SK-N-SH (cell line): ENCODE measurements at regions not wholly inside any gene's neighbourhood (a gene's known extent, or its start where the extent isn't known, plus 50 kb on each side); places are given as distances from the start of the nearest gene placed in this dataset.

Source experiments
- TF ChIP-seq, protein P1 (sequence below): fragments of 200-600 bp; sonication (generic); IDR thresholded peaks from 2 replicates; pipeline ENCODE4 v1.6.1; 2017; ENCODE audit warnings: antibody characterized with exemption, mild to moderate bottlenecking, moderate library complexity
- TF ChIP-seq, protein P2 (sequence below): IDR thresholded peaks from 2 replicates; pipeline ENCODE4 v1.6.1; 2012; ENCODE audit warnings: mild to moderate bottlenecking, low read depth, low read length, moderate library complexity
- TF ChIP-seq, protein P3 (sequence below): fragments of 150-350 bp; IDR thresholded peaks from 2 replicates; pipeline ENCODE4 v1.6.1; 2017; ENCODE audit warnings: antibody characterized with exemption, low read length, low read depth, borderline replicate concordance

DNA sequence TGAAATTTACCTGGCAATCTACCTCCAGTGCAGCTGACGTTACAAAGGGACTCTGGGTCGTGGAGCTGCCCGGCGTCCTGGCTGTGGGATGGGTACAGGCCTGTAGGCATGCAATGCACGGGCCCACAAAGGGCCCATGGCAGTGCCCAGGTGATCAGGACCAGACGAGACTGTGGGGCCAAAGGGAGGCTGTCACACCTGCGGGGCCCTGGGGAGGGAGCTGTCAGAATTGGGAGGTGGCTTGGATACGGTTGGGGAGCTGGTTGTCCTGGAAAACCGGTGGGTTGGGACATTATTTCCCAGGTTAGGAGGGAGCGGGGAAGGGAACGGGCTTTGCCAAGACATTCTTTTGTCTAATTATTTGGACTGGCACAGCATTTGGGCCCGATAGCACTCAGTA is 958.5 kb downstream of the BRD1 start:
- TF ChIP-seq, protein P1, sequence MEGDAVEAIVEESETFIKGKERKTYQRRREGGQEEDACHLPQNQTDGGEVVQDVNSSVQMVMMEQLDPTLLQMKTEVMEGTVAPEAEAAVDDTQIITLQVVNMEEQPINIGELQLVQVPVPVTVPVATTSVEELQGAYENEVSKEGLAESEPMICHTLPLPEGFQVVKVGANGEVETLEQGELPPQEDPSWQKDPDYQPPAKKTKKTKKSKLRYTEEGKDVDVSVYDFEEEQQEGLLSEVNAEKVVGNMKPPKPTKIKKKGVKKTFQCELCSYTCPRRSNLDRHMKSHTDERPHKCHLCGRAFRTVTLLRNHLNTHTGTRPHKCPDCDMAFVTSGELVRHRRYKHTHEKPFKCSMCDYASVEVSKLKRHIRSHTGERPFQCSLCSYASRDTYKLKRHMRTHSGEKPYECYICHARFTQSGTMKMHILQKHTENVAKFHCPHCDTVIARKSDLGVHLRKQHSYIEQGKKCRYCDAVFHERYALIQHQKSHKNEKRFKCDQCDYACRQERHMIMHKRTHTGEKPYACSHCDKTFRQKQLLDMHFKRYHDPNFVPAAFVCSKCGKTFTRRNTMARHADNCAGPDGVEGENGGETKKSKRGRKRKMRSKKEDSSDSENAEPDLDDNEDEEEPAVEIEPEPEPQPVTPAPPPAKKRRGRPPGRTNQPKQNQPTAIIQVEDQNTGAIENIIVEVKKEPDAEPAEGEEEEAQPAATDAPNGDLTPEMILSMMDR = no peak
- TF ChIP-seq, protein P2, sequence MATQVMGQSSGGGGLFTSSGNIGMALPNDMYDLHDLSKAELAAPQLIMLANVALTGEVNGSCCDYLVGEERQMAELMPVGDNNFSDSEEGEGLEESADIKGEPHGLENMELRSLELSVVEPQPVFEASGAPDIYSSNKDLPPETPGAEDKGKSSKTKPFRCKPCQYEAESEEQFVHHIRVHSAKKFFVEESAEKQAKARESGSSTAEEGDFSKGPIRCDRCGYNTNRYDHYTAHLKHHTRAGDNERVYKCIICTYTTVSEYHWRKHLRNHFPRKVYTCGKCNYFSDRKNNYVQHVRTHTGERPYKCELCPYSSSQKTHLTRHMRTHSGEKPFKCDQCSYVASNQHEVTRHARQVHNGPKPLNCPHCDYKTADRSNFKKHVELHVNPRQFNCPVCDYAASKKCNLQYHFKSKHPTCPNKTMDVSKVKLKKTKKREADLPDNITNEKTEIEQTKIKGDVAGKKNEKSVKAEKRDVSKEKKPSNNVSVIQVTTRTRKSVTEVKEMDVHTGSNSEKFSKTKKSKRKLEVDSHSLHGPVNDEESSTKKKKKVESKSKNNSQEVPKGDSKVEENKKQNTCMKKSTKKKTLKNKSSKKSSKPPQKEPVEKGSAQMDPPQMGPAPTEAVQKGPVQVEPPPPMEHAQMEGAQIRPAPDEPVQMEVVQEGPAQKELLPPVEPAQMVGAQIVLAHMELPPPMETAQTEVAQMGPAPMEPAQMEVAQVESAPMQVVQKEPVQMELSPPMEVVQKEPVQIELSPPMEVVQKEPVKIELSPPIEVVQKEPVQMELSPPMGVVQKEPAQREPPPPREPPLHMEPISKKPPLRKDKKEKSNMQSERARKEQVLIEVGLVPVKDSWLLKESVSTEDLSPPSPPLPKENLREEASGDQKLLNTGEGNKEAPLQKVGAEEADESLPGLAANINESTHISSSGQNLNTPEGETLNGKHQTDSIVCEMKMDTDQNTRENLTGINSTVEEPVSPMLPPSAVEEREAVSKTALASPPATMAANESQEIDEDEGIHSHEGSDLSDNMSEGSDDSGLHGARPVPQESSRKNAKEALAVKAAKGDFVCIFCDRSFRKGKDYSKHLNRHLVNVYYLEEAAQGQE = no peak
- TF ChIP-seq, protein P3, sequence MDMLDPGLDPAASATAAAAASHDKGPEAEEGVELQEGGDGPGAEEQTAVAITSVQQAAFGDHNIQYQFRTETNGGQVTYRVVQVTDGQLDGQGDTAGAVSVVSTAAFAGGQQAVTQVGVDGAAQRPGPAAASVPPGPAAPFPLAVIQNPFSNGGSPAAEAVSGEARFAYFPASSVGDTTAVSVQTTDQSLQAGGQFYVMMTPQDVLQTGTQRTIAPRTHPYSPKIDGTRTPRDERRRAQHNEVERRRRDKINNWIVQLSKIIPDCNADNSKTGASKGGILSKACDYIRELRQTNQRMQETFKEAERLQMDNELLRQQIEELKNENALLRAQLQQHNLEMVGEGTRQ = no peak
